HEK293 (cell line): ENCODE measurements at regions not wholly inside any gene's neighbourhood (a gene's known extent, or its start where the extent isn't known, plus 50 kb on each side); places are given as distances from the start of the nearest gene placed in this dataset.

ENCODE experiments used
- CTCF ChIA-PET: fragments of 350-600 bp; formaldehyde crosslinking; extraction: SDS; loops from one replicate; lab custom pipeline; 2021; ENCODE audit warnings: antibody characterized with exemption; lab: Yijun Ruan, JAX
- POLR2A ChIA-PET: fragments of 300-600 bp; formaldehyde crosslinking; extraction: SDS; loops from one replicate; lab custom pipeline; 2020; ENCODE audit warnings: antibody characterized with exemption, inconsistent platforms; lab: Yijun Ruan, JAX
- H3K27ac ChIP-seq: fragments of 200-500 bp; sonication (Bioruptor generic); 2 replicates; pipeline ENCODE4 v1.5.1; 2014; ENCODE audit warnings: low read depth, low read length, control low read depth, inconsistent platforms; ENCODE audit errors: extremely low read depth
- H3K36me3 ChIP-seq, 2 experiments: fragments of 200-500 bp in 1 of 2; sonication (Bioruptor generic) in 1 of 2; 1 replicate in 1 of 2; 2 replicates in 1 of 2; pipeline ENCODE4 v1.5.1; 2014 to 2017; ENCODE audit warnings: inconsistent platforms in 2 of 2, low read length in 2 of 2; ENCODE audit not compliant: control insufficient read depth in 2 of 2, insufficient read depth in 1 of 2
- H3K4me1 ChIP-seq: fragments of 200-500 bp; sonication (Bioruptor generic); 2 replicates; pipeline ENCODE4 v1.5.1; 2014; ENCODE audit warnings: mild to moderate bottlenecking, low read length, inconsistent platforms; ENCODE audit not compliant: control insufficient read depth, insufficient read depth
- H3K4me3 ChIP-seq: 2 replicates; pipeline ENCODE4 v1.5.1; 2011; ENCODE audit warnings: low read depth, mild to moderate bottlenecking, control low read depth, low read length, moderate library complexity
- H3K9me3 ChIP-seq: fragments of 200-500 bp; sonication (Bioruptor generic); 2 replicates; pipeline ENCODE4 v1.5.1; 2014; ENCODE audit warnings: low read depth, low read length, inconsistent platforms; ENCODE audit not compliant: control insufficient read depth, insufficient read depth
- EGR2 ChIP-seq: fragments of 450-650 bp; formaldehyde crosslinking; IDR thresholded peaks from 2 replicates; pipeline ENCODE4 v1.5.1; 2016; ENCODE audit warnings: low read depth, missing biosample characterization, missing genetic modification characterization
- GLI2 ChIP-seq: fragments of 450-650 bp; formaldehyde crosslinking; IDR thresholded peaks from 2 replicates; pipeline ENCODE4; 2017; ENCODE audit warnings: missing biosample characterization, missing genetic modification characterization, low read depth, borderline replicate concordance
- HOXA7 ChIP-seq: sonication (generic); formaldehyde crosslinking; IDR thresholded peaks from 2 replicates; pipeline ENCODE4 v1.8.1; 2022; ENCODE audit warnings: missing genetic modification reagents, borderline replicate concordance
- KLF17 ChIP-seq: fragments of 450-650 bp; formaldehyde crosslinking; IDR thresholded peaks from 2 replicates; pipeline ENCODE4 v1.5.1; 2016; ENCODE audit warnings: missing biosample characterization, missing genetic modification characterization
- MZF1 ChIP-seq: fragments of 450-650 bp; formaldehyde crosslinking; IDR thresholded peaks from 2 replicates; pipeline ENCODE4 v1.5.1; 2017; ENCODE audit warnings: missing biosample characterization, missing genetic modification characterization, borderline replicate concordance
- PATZ1 ChIP-seq: fragments of 450-650 bp; formaldehyde crosslinking; IDR thresholded peaks from 2 replicates; pipeline ENCODE4 v1.5.1; 2016; ENCODE audit warnings: missing biosample characterization, missing genetic modification characterization
- SP7 ChIP-seq: fragments of 450-650 bp; formaldehyde crosslinking; IDR thresholded peaks from 2 replicates; pipeline ENCODE4 v1.5.1; 2016; ENCODE audit warnings: missing biosample characterization, missing genetic modification characterization
- TCF7L2 ChIP-seq: IDR thresholded peaks from 2 replicates; pipeline ENCODE4 v1.6.1; 2011; ENCODE audit warnings: low read depth, mild to moderate bottlenecking, inconsistent platforms, low read length, moderate library complexity, borderline replicate concordance
- ZBTB21 ChIP-seq: fragments of 450-650 bp; formaldehyde crosslinking; IDR thresholded peaks from 2 replicates; pipeline ENCODE4 v1.5.1; 2017; ENCODE audit warnings: missing biosample characterization, missing genetic modification characterization
- ZFP3 ChIP-seq: fragments of 450-650 bp; formaldehyde crosslinking; IDR thresholded peaks from 2 replicates; pipeline ENCODE4 v1.5.1; 2016; ENCODE audit warnings: low read depth, missing biosample characterization, missing genetic modification characterization
- ZNF146 ChIP-seq: fragments of 450-650 bp; formaldehyde crosslinking; IDR thresholded peaks from 2 replicates; pipeline ENCODE4 v1.5.1; 2016; ENCODE audit warnings: missing biosample characterization, missing genetic modification characterization
- ZNF175 ChIP-seq: fragments of 450-650 bp; formaldehyde crosslinking; IDR thresholded peaks from 2 replicates; pipeline ENCODE4 v1.5.1; 2016; ENCODE audit warnings: missing biosample characterization, missing genetic modification characterization
- ZNF37A ChIP-seq: fragments of 450-650 bp; IDR thresholded peaks from 2 replicates; pipeline ENCODE4 v1.5.1; 2018; ENCODE audit warnings: missing biosample characterization, missing genetic modification characterization
- ZNF501 ChIP-seq: fragments of 450-650 bp; formaldehyde crosslinking; IDR thresholded peaks from 2 replicates; pipeline ENCODE4 v1.5.1; 2016; ENCODE audit warnings: missing biosample characterization, missing genetic modification characterization
- ZNF510 ChIP-seq: fragments of 450-650 bp; formaldehyde crosslinking; IDR thresholded peaks from 2 replicates; pipeline ENCODE4 v1.5.1; 2018; ENCODE audit warnings: mild to moderate bottlenecking, missing genetic modification characterization, missing biosample characterization; ENCODE audit not compliant: insufficient replicate concordance
- ZNF548 ChIP-seq: fragments of 450-650 bp; formaldehyde crosslinking; IDR thresholded peaks from 2 replicates; pipeline ENCODE4 v1.5.1; 2016; ENCODE audit warnings: missing biosample characterization, missing genetic modification characterization
- ZNF560 ChIP-seq: fragments of 450-650 bp; formaldehyde crosslinking; IDR thresholded peaks from 2 replicates; pipeline ENCODE4 v1.5.1; 2017; ENCODE audit warnings: missing biosample characterization, missing genetic modification characterization, borderline replicate concordance
- ZNF792 ChIP-seq: fragments of 450-650 bp; formaldehyde crosslinking; IDR thresholded peaks from 2 replicates; pipeline ENCODE4 v1.5.1; 2016; ENCODE audit warnings: missing biosample characterization, missing genetic modification characterization
- ZNF843 ChIP-seq: fragments of 450-650 bp; formaldehyde crosslinking; IDR thresholded peaks from 2 replicates; pipeline ENCODE4 v1.5.1; 2016; ENCODE audit warnings: missing biosample characterization, missing genetic modification characterization
- ZSCAN30 ChIP-seq: fragments of 450-650 bp; IDR thresholded peaks from 2 replicates; pipeline ENCODE4 v1.5.1; 2018; ENCODE audit warnings: missing biosample characterization, mild to moderate bottlenecking, missing genetic modification characterization, moderate library complexity

GRCh38 chr5:58354827-58355226 lies 105.1 kb downstream of the PLK2 start:
- no peaks in the 10 kb centered on the region for H3K36me3 ChIP-seq
- no peak overlapping the region for H3K4me3 ChIP-seq
- H3K27ac ChIP-seq: no peak overlapping the region
- TF ChIP-seq GLI2 (tag by site-specific recombination): no peak
- CTCF ChIA-PET: no interaction called here
- POLR2A ChIA-PET: no interaction called here
- no peaks in the 10 kb centered on the region for H3K4me1 ChIP-seq
- no peaks in the 10 kb centered on the region for H3K9me3 ChIP-seq

GRCh38 chr5:58353992-58354391 lies 105.9 kb downstream of the PLK2 start:
- no peak for TF ChIP-seq ZNF510 (tag by site-specific recombination)
- TF ChIP-seq HOXA7 (CRISPR knock-in tag): no peak
- TF ChIP-seq, all 188 proteins: peak for 0
- ChIA-PET CTCF (no interaction called here), POLR2A (no interaction called here)
- Histone ChIP-seq H3K4me3 (no peak overlapping the region), H3K27ac (no peak overlapping the region), H3K36me3 (no peaks in the 10 kb centered on the region), H3K9me3 (no peaks in the 10 kb centered on the region), H3K4me1 (no peaks in the 10 kb centered on the region)

GRCh38 chr5:58351190-58351589 lies 108.7 kb downstream of the PLK2 start:
- CTCF ChIA-PET: no interaction called here

GRCh38 chr5:58348996-58349728 lies 110.7 kb downstream of the PLK2 start:
- H3K4me3 ChIP-seq: no peak overlapping the region
- ChIA-PET POLR2A (interaction anchor here (0.6 kb wide), 1 partner anchor 8 kb away, joined by 4 read pairs; no protein-coding TSS in a partner anchor), CTCF (interaction anchor here (0.7 kb wide), 1 partner anchor 663 kb away, joined by 5 read pairs; no protein-coding TSS in a partner anchor)
- no peaks in the 10 kb centered on the region for H3K36me3 ChIP-seq
- H3K4me1 ChIP-seq: no peaks in the 10 kb centered on the region
- TF ChIP-seq ZNF146 (tag by site-specific recombination): no peak
- no peak for TF ChIP-seq ZSCAN30
- no peak for TF ChIP-seq ZNF501 (tag by site-specific recombination)
- no peak for TF ChIP-seq ZNF560
- no peak for TF ChIP-seq ZNF792 (tag by site-specific recombination)
- no peak for TF ChIP-seq PATZ1 (tag by site-specific recombination)
- TF ChIP-seq, all 188 proteins: peak for 0
- Histone ChIP-seq H3K9me3 (no peaks in the 10 kb centered on the region), H3K27ac (no peak overlapping the region)

More at GRCh38 chr5:58351190-58351589, 108.7 kb downstream of the PLK2 start:
- Histone ChIP-seq H3K4me1 (no peaks in the 10 kb centered on the region), H3K4me3 (no peak overlapping the region), H3K9me3 (no peaks in the 10 kb centered on the region), H3K36me3 (no peaks in the 10 kb centered on the region), H3K27ac (no peak overlapping the region)
- POLR2A ChIA-PET: no interaction called here
- TF ChIP-seq MZF1 (tag by site-specific recombination) (no peak), ZFP3 (tag by site-specific recombination) (no peak), ZNF175 (tag by site-specific recombination) (no peak)

DNA sequence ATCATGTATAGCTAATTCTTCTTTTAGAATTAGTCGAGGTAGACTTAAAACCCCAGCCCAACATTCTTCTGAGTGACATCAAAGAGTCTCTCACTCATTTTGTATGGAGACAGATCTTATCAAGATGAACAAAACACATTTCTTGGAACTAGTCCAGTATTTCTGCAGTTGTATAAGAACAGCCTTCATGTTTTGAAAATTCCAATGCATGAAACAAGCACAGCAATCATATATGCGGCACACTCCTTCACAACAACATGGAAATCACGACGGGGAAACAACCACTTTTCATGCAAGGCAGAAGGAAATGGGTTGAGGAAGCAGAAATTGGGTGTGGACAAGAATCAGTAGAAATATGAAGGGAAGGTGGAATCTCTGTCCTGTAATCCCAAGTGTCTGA lies 113.8 kb downstream of the PLK2 start:
- ChIA-PET POLR2A (no interaction called here), CTCF (no interaction called here)
- H3K4me3 ChIP-seq: no peak overlapping the region
- H3K4me1 ChIP-seq: no peaks in the 10 kb centered on the region
- no peaks in the 10 kb centered on the region for H3K9me3 ChIP-seq
- H3K36me3 ChIP-seq: no peaks in the 10 kb centered on the region
- H3K27ac ChIP-seq: no peak overlapping the region
- TF ChIP-seq ZNF548 (tag by site-specific recombination) (no peak), EGR2 (tag by site-specific recombination) (no peak), ZNF37A (tag by site-specific recombination) (no peak), ZNF843 (tag by site-specific recombination) (no peak), TCF7L2 (no peak), SP7 (tag by site-specific recombination) (no peak), KLF17 (tag by site-specific recombination) (no peak), ZBTB21 (tag by site-specific recombination) (no peak), PATZ1 (tag by site-specific recombination) (no peak)
